H9 (cell line): ENCODE measurements at regions not wholly inside any gene's neighbourhood (a gene's known extent, or its start where the extent isn't known, plus 50 kb on each side); places are given as distances from the start of the nearest gene placed in this dataset.
A peak's percentile ranks its signal among the peaks of the same experiment; 100 is the strongest.
"Not testable (repeated sequence)": the region's sequence is repeated elsewhere in the genome, so short reads cannot be mapped to it uniquely, and the experiment has no call there.

Source experiments
- DNase-seq: peaks from one replicate; pipeline ENCODE4 v3.0.0-alpha.2; 2017
- H2AFZ ChIP-seq: one replicate; pipeline ENCODE4 v1.6.1; 2013; ENCODE audit warnings: mild to moderate bottlenecking, low read length, control low read depth, moderate library complexity
- H2AK5ac ChIP-seq: 2 replicates; pipeline ENCODE4 v1.6.1; 2013; ENCODE audit warnings: low read length, control low read depth, mixed read lengths; ENCODE audit not compliant: insufficient read length
- H2BK120ac ChIP-seq: one replicate; pipeline ENCODE4 v1.6.1; 2013; ENCODE audit warnings: low read depth, mild to moderate bottlenecking, low read length, control low read depth, inconsistent platforms; ENCODE audit not compliant: poor library complexity, severe bottlenecking
- H2BK12ac ChIP-seq: 2 replicates; pipeline ENCODE4 v1.6.1; 2013; ENCODE audit warnings: low read length, control low read depth, mixed read lengths, low read depth; ENCODE audit not compliant: insufficient read length
- H2BK15ac ChIP-seq: 2 replicates; pipeline ENCODE4 v1.6.1; 2013; ENCODE audit warnings: low read depth, low read length, control low read depth
- H2BK20ac ChIP-seq: one replicate; pipeline ENCODE4 v1.6.1; 2013; ENCODE audit warnings: low read depth, mild to moderate bottlenecking, low read length, control low read depth, inconsistent platforms; ENCODE audit not compliant: poor library complexity, severe bottlenecking
- H2BK5ac ChIP-seq: 2 replicates; pipeline ENCODE4 v1.6.1; 2013; ENCODE audit warnings: low read length, control low read depth, mixed read lengths; ENCODE audit not compliant: insufficient read length
- H3K14ac ChIP-seq: 2 replicates; pipeline ENCODE4 v1.6.1; 2013; ENCODE audit warnings: low read length, control low read depth; ENCODE audit not compliant: insufficient read depth
- H3K18ac ChIP-seq: 2 replicates; pipeline ENCODE4 v1.6.1; 2013; ENCODE audit warnings: low read depth, mild to moderate bottlenecking, mixed read lengths, low read length, control low read depth; ENCODE audit not compliant: insufficient read length
- H3K23ac ChIP-seq: 2 replicates; pipeline ENCODE4 v1.6.1; 2013; ENCODE audit warnings: low read length, control low read depth, mixed read lengths, low read depth; ENCODE audit not compliant: insufficient read length
- H3K23me2 ChIP-seq: 2 replicates; pipeline ENCODE4 v1.6.1; 2013; ENCODE audit warnings: low read depth, mild to moderate bottlenecking, mixed read lengths, low read length, control low read depth; ENCODE audit not compliant: insufficient read length, poor library complexity, severe bottlenecking
- H3K27ac ChIP-seq: 2 replicates; pipeline ENCODE4 v1.5.1; 2013; ENCODE audit warnings: low read length, control low read depth, mixed read lengths, low read depth; ENCODE audit not compliant: insufficient read length
- H3K27me3 ChIP-seq: 2 replicates; pipeline ENCODE4 v1.6.1; 2013; ENCODE audit warnings: low read length, control low read depth, inconsistent platforms; ENCODE audit not compliant: insufficient read depth
- H3K4ac ChIP-seq: 2 replicates; pipeline ENCODE4 v1.6.1; 2013; ENCODE audit warnings: low read depth, mild to moderate bottlenecking, control low read depth, inconsistent platforms, low read length, moderate library complexity
- H3K4me1 ChIP-seq: 2 replicates; pipeline ENCODE4 v1.6.1; 2013; ENCODE audit warnings: low read length, control low read depth, inconsistent platforms; ENCODE audit not compliant: insufficient read depth
- H3K4me2 ChIP-seq: 2 replicates; pipeline ENCODE4 v1.6.1; 2013; ENCODE audit warnings: low read length, control low read depth, mixed read lengths; ENCODE audit not compliant: insufficient read length, insufficient read depth
- H3K56ac ChIP-seq: 2 replicates; pipeline ENCODE4 v1.6.1; 2013; ENCODE audit warnings: low read depth, mild to moderate bottlenecking, mixed read lengths, low read length, control low read depth; ENCODE audit not compliant: insufficient read length
- H3K79me1 ChIP-seq: 2 replicates; pipeline ENCODE4 v1.6.1; 2013; ENCODE audit warnings: low read depth, mild to moderate bottlenecking, moderate library complexity, low read length, control low read depth, inconsistent platforms; ENCODE audit not compliant: insufficient read depth, poor library complexity, severe bottlenecking
- H3K79me2 ChIP-seq: 2 replicates; pipeline ENCODE4 v1.6.1; 2013; ENCODE audit warnings: low read length, control low read depth, inconsistent platforms; ENCODE audit not compliant: insufficient read depth
- H3K9ac ChIP-seq: 2 replicates; pipeline ENCODE4 v1.6.1; 2013; ENCODE audit warnings: low read length, control low read depth, mixed read lengths; ENCODE audit not compliant: insufficient read length; ENCODE audit errors: extremely low read depth
- H3K9me3 ChIP-seq: one replicate; pipeline ENCODE4 v1.6.1; 2013; ENCODE audit warnings: low read depth, low read length, inconsistent platforms; ENCODE audit not compliant: control insufficient read depth
- H3T11ph ChIP-seq: one replicate; pipeline ENCODE4 v1.6.1; 2013; ENCODE audit warnings: mild to moderate bottlenecking, low read length, control low read depth, inconsistent platforms
- H4K20me1 ChIP-seq: one replicate; pipeline ENCODE4 v1.6.1; 2013; ENCODE audit not compliant: control insufficient read depth, insufficient read length, insufficient read depth
- H4K5ac ChIP-seq: 2 replicates; pipeline ENCODE4 v1.6.1; 2013; ENCODE audit warnings: low read depth, mild to moderate bottlenecking, mixed read lengths, low read length, control low read depth; ENCODE audit not compliant: insufficient read length
- H4K8ac ChIP-seq: replicated peaks from 2 replicates; pipeline ENCODE4 v1.6.1; 2013; ENCODE audit warnings: low read length, control low read depth, mixed read lengths, low read depth; ENCODE audit not compliant: insufficient read length
- H4K91ac ChIP-seq: 2 replicates; pipeline ENCODE4 v1.6.1; 2013; ENCODE audit warnings: low read depth, mild to moderate bottlenecking, moderate library complexity, mixed read lengths, low read length, control low read depth; ENCODE audit not compliant: insufficient read length
- H3K27ac Mint-ChIP-seq, 3 experiments: 2 replicates in 2 of 3; 3 replicates in 1 of 3; pipeline ENCODE4 v1.8.0; 2020 to 2021; ENCODE audit warnings: mixed read lengths in 3 of 3, mild to moderate bottlenecking in 1 of 3, moderate library complexity in 1 of 3
- H3K27me3 Mint-ChIP-seq: 2 replicates; pipeline ENCODE4 v1.8.0; 2021; ENCODE audit warnings: low read depth, mild to moderate bottlenecking, moderate library complexity, mixed read lengths
- H3K36me3 Mint-ChIP-seq, 3 experiments: 2 replicates in 2 of 3; 3 replicates in 1 of 3; pipeline ENCODE4 v1.8.0; 2020 to 2021; ENCODE audit warnings: low read depth in 3 of 3, mixed read lengths in 3 of 3; ENCODE audit not compliant: insufficient read depth in 1 of 3
- H3K4me1 Mint-ChIP-seq, 2 experiments: 2 replicates each; pipeline ENCODE4 v1.8.0; 2020; ENCODE audit warnings: mixed read lengths in 2 of 2
- H3K4me3 Mint-ChIP-seq, 2 experiments: 2 replicates in 1 of 2; 3 replicates in 1 of 2; pipeline ENCODE4 v1.8.0; 2020 to 2021; ENCODE audit warnings: mild to moderate bottlenecking in 2 of 2, mixed read lengths in 2 of 2, moderate library complexity in 1 of 2
- H3K9me3 Mint-ChIP-seq, 2 experiments: 2 replicates in 1 of 2; 3 replicates in 1 of 2; pipeline ENCODE4 v1.8.0; 2020; ENCODE audit warnings: mild to moderate bottlenecking in 2 of 2, mixed read lengths in 2 of 2, moderate library complexity in 1 of 2
- CTCF ChIP-seq: fragments of 200-600 bp; sonication (generic); conservative IDR thresholded peaks from 3 replicates; pipeline ENCODE4 v1.8.0; 2021; ENCODE audit warnings: antibody characterized with exemption, mild to moderate bottlenecking
- WGBS: extraction: QIAGEN DNeasy Blood & Tissue Kit; methylation state at CpG from one replicate; pipeline ENCODE4 v1.1.7; 2013; ENCODE audit warnings: missing lambda C conversion rate, low lambda C conversion rate, mixed read lengths; ENCODE audit not compliant: insufficient read length; ENCODE audit errors: extremely low coverage; 5-methylcytosine and 5-hydroxymethylcytosine counted together

- not testable (repeated sequence) for H3K18ac ChIP-seq, H3K79me2 ChIP-seq, DNase-seq, H3K4ac ChIP-seq, H4K20me1 ChIP-seq, H2BK120ac ChIP-seq, H3K14ac ChIP-seq, H3K9me3 ChIP-seq, H3K4me1 Mint-ChIP-seq, H3K9ac ChIP-seq, H2BK12ac ChIP-seq, H3T11ph ChIP-seq, H3K27me3 Mint-ChIP-seq, H2AFZ ChIP-seq, H2BK20ac ChIP-seq, H4K5ac ChIP-seq, H3K79me1 ChIP-seq, H3K36me3 Mint-ChIP-seq, H2BK5ac ChIP-seq, H3K4me3 Mint-ChIP-seq, H3K56ac ChIP-seq, H3K27ac ChIP-seq, H3K23ac ChIP-seq, H3K23me2 ChIP-seq, H3K27ac Mint-ChIP-seq, H2AK5ac ChIP-seq, H3K4me1 ChIP-seq, H3K27me3 ChIP-seq, H3K4me2 ChIP-seq, H2BK15ac ChIP-seq, H4K91ac ChIP-seq, H4K8ac ChIP-seq
- WGBS: no CpG with 5 or more reads among the region's 23 CpGs
- TF ChIP-seq CTCF: peak; percentile 17; the same call in 1 of the 3 replicates
- H3K9me3 Mint-ChIP-seq: peaks cover 24 to 25% of the 10 kb centered on the region in 2 experiments
Observed at GRCh38 chr16:31988595-31989581, 115.3 kb downstream of the ZNF267 start.

DNA sequence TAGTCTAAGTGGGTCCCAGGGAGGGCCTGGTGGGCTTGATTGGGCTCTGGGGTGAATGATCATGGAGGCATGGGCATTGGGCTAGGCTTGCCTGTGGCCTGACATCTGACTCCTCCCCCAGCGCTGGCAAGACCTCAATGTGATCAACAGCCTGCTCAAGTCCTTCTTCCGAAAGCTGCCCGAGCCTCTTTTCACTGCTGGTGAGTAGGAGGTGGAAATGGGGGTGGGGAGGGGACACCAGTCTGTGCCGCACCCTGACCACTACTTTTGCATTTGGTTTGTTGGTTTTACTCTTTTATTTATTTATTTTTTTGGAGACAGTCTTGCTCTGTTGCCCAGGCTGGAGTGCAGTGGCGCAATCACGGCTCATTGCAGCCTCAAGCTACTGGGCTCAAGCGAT, 116.7 kb downstream of the ZNF267 start:
- H3T11ph ChIP-seq, H4K5ac ChIP-seq: not testable (repeated sequence)

More for the DNA sequence above, 116.7 kb downstream of the ZNF267 start:
- not testable (repeated sequence) for H3K79me1 ChIP-seq, H3K27me3 ChIP-seq, H3K23ac ChIP-seq, H3K4ac ChIP-seq, H3K9ac ChIP-seq, H3K14ac ChIP-seq, H3K23me2 ChIP-seq, H4K91ac ChIP-seq, H3K56ac ChIP-seq, H3K18ac ChIP-seq, H3K36me3 Mint-ChIP-seq, H2BK15ac ChIP-seq, H3K27ac ChIP-seq, H3K4me2 ChIP-seq, H3K27me3 Mint-ChIP-seq, DNase-seq, H3K4me3 Mint-ChIP-seq, H4K20me1 ChIP-seq, H3K4me1 Mint-ChIP-seq, H2BK5ac ChIP-seq, H4K8ac ChIP-seq, H3K9me3 ChIP-seq, H2AFZ ChIP-seq, H2BK20ac ChIP-seq, H3K79me2 ChIP-seq, H3K27ac Mint-ChIP-seq, H2BK120ac ChIP-seq, H2BK12ac ChIP-seq, H2AK5ac ChIP-seq, H3K4me1 ChIP-seq
- WGBS: no CpG with 5 or more reads among the region's 7 CpGs
- peaks cover 27 to 29% of the 10 kb centered on the region in 2 experiments for H3K9me3 Mint-ChIP-seq
